ENCODE measurements at regions not wholly inside any gene's neighbourhood (a gene's known extent, or its start where the extent isn't known, plus 50 kb on each side); places are given as distances from the start of the nearest gene placed in this dataset.

DNA sequence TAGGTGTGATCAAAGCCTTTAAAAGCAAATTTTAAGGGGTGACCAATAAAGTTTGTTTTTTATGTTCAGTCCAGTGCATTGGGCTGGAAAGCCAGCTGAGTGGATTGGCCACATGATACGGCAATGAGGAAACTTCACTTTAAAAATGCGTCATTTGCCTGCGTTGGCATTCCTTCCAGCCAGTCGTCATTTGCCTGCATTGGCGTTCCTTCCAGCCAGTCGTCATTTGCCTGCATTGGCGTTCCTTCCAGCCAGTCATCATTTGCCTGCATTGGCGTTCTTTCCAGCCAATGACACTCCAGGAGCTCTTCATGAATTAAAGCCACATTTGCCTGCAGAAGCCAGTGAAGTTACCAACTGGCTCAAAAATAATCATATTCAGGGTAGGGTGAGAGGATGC, 378.6 kb downstream of the SMOC2 start:
- intact Hi-C loops (cut with micrococcal nuclease) (no loop called here), dilution Hi-C loops (cut with HindIII; ENCODE audit: low sequenced_read_pairs, unreplicated experiment) (no loop called here), in situ Hi-C loops (cut with MboI; ENCODE audit: low sequenced_read_pairs) (no loop called here)
- Histone ChIP-seq H3K4me3 (ENCODE audit: insufficient read depth, low read depth, low read length) (no peak overlapping the region), H2BK20ac (ENCODE audit: low read depth, low read length) (no peak overlapping the region), H3K9me1 (ENCODE audit: insufficient read depth, low read length) (no peaks in the 10 kb centered on the region), H3K18ac (ENCODE audit: low read depth, low read length) (no peak overlapping the region), H2BK120ac (ENCODE audit: low read depth, low read length) (no peak overlapping the region), H4K20me1 (ENCODE audit: insufficient read depth, low read length) (no peaks in the 10 kb centered on the region), H2BK15ac (ENCODE audit: low read depth, low read length) (no peak overlapping the region), H4K5ac (ENCODE audit: low read depth, low read length) (no peak overlapping the region), H3K27me3 (ENCODE audit: control insufficient read depth, insufficient read depth, low read length) (no peaks in the 10 kb centered on the region), H3K4me2 (ENCODE audit: low read depth, low read length) (no peak overlapping the region), H3K4ac (ENCODE audit: low read depth, low read length) (no peak overlapping the region), H2BK5ac (ENCODE audit: low read depth, low read length, poor library complexity, severe bottlenecking) (no peak overlapping the region), H3K79me1 (ENCODE audit: low read depth in 1 of 2, low read length in 2 of 2) (no peaks in the 10 kb centered on the region), H2AK9ac (replicated peaks; ENCODE audit: low read depth, low read length, poor library complexity) (no peak overlapping the region), H3K23ac (ENCODE audit: low read depth, low read length) (no peak overlapping the region), H4K91ac (ENCODE audit: insufficient read depth, low read depth, low read length) (no peak overlapping the region), H3K4me1 (ENCODE audit: control insufficient read depth, insufficient read depth, low read length) (no peaks in the 10 kb centered on the region), H3K27ac (ENCODE audit: insufficient read depth, low read length) (no peak overlapping the region), H3K36me3 (ENCODE audit: control insufficient read depth, insufficient read depth, low read length) (no peaks in the 10 kb centered on the region), H2AK5ac (ENCODE audit: low read depth, low read length) (no peak overlapping the region), H2AFZ (replicated peaks; ENCODE audit: low read length, poor library complexity) (no peak overlapping the region), H3K9me3 (ENCODE audit: control insufficient read depth, insufficient read depth, low read length) (peaks cover 27% of the 10 kb centered on the region), H3K9ac (ENCODE audit: low read depth, low read length) (no peak overlapping the region), H3K56ac (ENCODE audit: extremely low read depth, insufficient read depth, low read length) (no peak overlapping the region), H4K8ac (ENCODE audit: low read depth in 2 of 2, low read length in 2 of 2) (no peak overlapping the region), H3K14ac (replicated peaks; ENCODE audit: low read depth, low read length) (no peak overlapping the region)
- no peak for DNase-seq
- TF ChIP-seq CHD1 (IDR thresholded peaks at IDR 0.05; ENCODE audit: low read depth, low read length) = no peak
- TF ChIP-seq RAD21 (IDR thresholded peaks at IDR 0.05; ENCODE audit: low read length) = no peak
- no peak for TF ChIP-seq MAZ (IDR thresholded peaks at IDR 0.05; ENCODE audit: borderline replicate concordance, low read depth, low read length)
- TF ChIP-seq, protein P1, sequence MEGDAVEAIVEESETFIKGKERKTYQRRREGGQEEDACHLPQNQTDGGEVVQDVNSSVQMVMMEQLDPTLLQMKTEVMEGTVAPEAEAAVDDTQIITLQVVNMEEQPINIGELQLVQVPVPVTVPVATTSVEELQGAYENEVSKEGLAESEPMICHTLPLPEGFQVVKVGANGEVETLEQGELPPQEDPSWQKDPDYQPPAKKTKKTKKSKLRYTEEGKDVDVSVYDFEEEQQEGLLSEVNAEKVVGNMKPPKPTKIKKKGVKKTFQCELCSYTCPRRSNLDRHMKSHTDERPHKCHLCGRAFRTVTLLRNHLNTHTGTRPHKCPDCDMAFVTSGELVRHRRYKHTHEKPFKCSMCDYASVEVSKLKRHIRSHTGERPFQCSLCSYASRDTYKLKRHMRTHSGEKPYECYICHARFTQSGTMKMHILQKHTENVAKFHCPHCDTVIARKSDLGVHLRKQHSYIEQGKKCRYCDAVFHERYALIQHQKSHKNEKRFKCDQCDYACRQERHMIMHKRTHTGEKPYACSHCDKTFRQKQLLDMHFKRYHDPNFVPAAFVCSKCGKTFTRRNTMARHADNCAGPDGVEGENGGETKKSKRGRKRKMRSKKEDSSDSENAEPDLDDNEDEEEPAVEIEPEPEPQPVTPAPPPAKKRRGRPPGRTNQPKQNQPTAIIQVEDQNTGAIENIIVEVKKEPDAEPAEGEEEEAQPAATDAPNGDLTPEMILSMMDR (conservative IDR thresholded peaks at IDR 0.05; ENCODE audit: low read depth, low read length) = no peak
- no peak for ATAC-seq (ENCODE audit: low read depth)
- ChIA-PET POLR2A (ENCODE audit: unreplicated experiment) (no interaction called here), CTCF (no interaction called here)
- WGBS, 2 experiments (ENCODE audit: extremely low coverage in 2 of 2, insufficient read length in 1 of 2) = 61% methylated on average over 8 of the region's 8 CpGs; no CpG with 5 or more reads in 1 of the 2 experiments
- no TSS peak for BruUV-seq (replicated peaks)
